ENCODE measurements at regions not wholly inside any gene's neighbourhood (a gene's known extent, or its start where the extent isn't known, plus 50 kb on each side); places are given as distances from the start of the nearest gene placed in this dataset.
"Not testable (repeated sequence)": the region's sequence is repeated elsewhere in the genome, so short reads cannot be mapped to it uniquely, and the experiment has no call there.

DNA sequence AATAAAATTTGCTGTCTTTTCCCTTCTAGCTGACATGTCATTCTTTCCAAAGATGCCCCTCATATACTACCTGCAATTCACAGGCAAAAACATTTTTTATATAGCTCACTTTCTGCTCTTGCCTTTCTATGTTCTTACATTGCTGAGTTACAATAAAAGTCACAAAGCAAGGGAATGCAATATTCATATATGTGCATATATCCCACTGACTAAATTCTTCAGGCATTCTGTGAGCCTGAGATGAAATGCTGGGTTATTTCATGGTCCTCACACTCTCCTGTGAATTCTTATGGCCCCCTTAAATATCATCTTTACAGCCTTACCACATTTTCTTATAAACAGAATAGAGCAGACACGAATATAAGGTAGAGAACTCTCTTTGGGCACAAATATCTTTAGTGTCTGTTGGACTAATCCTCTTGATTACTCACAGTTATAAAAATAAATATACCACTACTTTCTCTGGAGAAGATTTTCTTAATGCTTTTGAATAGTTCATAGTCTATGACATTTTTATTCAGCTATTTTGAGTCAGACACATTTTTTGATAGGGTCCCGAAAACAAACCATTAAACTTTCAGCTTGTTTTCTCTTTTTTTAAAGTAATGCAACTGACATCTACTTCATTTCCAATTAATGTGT is 84.1 kb upstream of the H2AZ1 start:
- DNase-seq (ENCODE audit: low read depth, low spot score) = no peak

DNA sequence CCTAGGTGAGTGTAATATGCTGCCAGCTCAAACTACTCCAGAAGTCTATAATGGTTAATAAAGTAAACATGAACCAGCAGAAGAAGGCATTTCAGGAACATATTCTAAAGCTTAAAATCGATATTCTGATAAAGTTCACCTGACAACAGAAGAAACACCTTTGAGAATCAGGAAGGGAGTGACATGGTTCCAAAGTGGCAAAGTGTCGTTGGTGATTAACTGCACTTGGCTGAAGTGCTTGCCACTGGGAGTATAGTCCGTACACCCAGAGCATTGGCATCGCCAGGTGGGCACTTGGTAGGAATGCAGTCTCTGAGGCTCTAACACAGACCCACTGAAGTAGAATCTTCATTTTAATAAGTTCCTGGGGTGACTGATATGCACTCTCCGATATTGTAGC is 76.0 kb upstream of the H2AZ1 start:
- no peak for DNase-seq (ENCODE audit: low read depth, low spot score)

DNA sequence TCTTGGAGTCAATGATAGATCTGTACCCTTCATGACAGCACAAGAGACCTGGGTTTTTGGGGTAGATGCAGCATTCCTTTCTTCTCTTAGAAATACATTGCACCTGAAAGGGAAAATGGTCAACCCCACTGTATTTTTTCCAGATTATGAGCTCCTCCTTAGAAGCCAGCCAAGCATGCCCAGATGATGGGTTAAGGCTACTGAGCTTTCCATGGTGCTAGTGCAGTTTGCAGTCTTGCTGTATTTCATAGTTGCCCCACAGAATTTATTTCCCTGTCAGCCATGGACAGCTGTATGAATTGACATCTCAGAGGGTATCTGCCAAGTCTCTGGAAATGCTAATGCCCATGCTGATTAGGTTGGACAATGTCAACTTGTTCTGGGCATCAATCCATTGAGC is 73.7 kb upstream of the H2AZ1 start:
- DNase-seq (ENCODE audit: low read depth, low spot score) = no peak

DNA sequence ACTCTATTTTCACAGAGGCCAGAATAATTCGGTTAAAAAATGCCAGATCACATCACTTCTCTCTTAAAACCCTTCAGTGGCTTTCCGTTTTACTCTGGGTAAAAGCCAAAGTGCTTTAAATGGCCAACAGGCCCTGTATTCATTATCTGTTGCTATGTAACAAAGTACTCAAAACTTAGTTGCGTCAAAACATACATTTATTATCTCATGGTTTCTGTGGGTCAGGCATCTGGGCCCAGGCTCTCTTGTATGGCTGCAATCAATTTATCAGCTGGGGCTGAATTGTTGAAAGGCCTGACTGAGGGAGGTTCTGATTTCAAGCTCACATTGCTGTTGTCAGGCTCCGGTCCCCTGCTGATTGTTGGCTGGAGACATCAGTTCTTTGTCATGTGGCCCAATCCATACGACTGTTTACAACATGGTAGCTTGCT is 72.7 kb upstream of the H2AZ1 start:
- DNase-seq (ENCODE audit: low read depth, low spot score) = no peak

DNA sequence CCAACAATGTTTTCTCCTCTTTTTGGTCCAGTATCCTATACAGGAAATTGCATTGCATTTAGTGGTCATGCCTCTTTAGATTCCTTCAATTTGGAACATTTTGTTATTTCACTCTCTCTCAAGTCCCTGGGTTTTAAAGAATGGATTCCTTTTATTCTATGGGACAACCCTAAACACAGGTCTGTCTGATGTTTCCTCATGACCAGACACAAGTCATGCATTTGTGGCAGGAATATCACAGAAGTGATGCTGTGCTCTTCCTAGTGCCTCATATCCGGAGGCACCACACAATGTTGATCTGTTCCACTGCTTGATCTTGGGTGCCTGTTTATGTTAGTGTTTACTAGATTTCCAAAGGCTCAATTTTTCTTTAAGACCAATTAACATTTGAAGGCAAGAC is 69.7 kb upstream of the H2AZ1 start:
- DNase-seq (ENCODE audit: low read depth, low spot score) = no peak

DNA sequence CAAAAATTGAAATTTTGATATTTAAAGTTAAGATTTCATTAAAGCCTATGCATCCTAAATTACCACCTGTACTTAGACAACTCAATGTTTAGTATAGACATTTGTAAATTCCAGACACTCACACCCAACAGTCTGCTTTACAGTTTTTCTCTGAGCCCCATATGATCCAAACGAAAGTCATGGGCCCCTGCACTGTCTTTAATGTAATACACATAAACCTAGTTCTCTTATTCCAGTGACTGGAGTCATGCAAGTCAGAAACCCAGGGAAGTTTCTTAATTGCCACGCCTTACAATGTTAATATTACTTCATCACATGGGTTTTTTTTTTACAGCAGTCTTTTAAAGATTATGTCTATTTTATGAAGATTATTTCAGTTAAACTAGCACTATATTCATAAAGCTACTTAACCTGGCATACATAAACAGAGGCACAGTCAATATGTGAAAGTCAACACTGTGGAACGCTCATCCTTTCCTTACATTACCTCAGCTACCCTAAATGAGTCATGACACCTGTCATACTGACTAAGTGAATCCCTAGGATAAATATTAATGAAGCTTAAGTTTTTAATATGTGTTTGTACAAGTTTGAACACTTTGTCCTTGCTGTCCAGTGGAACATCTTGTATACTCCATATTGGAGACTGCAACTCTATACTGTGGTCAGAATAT is 67.7 kb upstream of the H2AZ1 start:
- no peak for DNase-seq (ENCODE audit: low read depth, low spot score)

DNA sequence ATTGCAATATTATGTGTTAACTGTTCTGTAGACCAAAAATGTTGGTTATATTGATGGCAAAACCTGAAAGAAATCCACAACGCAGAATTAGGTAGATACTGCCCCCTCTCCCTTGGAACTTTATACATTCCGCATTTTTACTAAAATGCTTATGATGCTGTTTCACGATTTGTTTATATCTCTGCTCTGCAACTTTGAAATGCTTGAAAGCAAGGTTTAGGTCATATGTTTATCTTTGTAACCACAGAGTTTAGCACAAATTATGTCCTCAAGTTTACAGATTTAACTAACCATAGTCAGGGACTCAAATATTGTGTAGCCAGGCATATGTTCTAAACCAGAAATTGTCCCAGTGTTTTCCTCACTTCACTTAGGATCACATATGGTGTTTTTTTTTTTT is 66.1 kb upstream of the H2AZ1 start:
- DNase-seq (ENCODE audit: low read depth, low spot score) = no peak

DNA sequence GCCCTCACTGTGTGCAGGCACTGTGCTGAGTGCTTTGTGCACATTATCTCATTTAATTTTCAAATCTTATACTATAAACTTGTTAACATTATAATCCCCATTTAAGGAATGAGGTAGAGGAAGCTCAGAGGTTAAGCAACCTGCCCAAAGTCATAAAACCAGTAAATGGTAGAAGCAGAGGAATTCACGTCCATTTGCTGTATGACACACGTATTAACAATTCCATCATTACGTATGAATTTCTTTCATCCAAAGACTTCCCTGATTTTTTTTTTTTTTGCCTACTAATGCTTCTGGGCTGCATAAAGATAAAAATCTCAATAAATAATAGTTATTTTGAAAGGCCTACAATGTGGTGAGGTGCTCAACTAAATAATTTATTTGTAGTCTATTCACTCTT is 64.5 kb upstream of the H2AZ1 start:
- DNase-seq (ENCODE audit: low read depth, low spot score) = no peak

DNA sequence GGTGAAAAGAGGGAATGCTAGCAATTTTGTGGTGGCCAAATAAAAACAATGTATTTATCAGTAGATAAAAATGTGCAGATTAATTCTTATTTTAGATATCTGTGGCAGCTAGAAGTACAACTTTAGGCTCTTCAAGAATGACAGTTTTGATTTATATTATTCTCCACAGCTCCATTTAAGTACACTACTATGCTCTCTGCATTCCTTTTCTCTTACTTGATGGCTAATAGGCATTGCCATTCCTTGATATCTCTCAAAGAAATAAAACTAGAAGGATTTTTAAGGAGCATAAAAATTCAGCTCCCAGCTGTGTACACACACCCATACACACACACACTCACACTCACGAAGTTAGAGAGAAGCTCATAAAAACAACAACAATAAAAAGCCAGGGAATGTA is 59.4 kb upstream of the H2AZ1 start:
- no peak for DNase-seq (ENCODE audit: low read depth, low spot score)

DNA sequence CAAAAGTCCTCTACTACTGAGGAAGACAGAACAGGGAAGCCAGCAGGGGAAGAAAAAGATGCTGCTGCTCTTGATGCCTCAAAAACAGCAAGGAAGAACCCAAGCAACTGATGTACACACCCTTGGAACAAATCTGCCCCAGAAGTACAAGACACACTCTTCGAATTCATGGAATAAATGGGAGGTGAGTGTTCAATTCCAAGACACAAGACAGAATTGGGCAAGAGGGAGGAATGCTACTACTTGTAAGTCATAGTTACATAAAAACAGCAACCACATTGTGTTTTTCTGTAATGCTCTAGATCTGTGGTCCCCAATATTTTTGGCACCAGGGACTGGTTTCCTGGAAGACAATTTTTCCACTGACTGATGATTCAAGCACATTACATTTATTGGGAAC is 58.0 kb upstream of the H2AZ1 start:
- no peak for DNase-seq (ENCODE audit: low read depth, low spot score)

DNA sequence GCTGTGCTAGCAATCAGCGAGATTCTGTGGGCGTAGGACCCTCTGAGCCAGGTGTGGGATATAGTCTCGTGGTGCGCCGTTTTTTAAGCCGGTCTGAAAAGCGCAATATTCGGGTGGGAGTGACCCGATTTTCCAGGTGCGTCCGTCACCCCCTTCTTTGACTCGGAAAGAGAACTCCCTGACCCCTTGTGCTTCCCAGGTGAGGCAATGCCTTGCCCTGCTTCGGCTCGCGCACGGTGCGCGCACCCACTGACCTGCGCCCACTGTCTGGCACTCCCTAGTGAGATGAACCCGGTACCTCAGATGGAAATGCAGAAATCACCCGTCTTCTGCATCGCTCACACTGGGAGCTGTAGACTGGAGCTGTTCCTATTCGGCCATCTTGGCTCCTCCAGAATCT is 56.1 kb upstream of the H2AZ1 start:
- DNase-seq (ENCODE audit: low read depth, low spot score) = not testable (repeated sequence)
